ENCODE measurements at regions not wholly inside any gene's neighbourhood (a gene's known extent, or its start where the extent isn't known, plus 50 kb on each side); places are given as distances from the start of the nearest gene placed in this dataset.
"Not testable (repeated sequence)": the region's sequence is repeated elsewhere in the genome, so short reads cannot be mapped to it uniquely, and the experiment has no call there.

- DNase-seq = not testable (repeated sequence)
Observed at GRCh38 chr6:119405114-119405513, 55.6 kb upstream of the MAN1A1 start.

All from 8988T (cell line).